Glutamatergic neuron (in vitro differentiated cells): ENCODE measurements at regions not wholly inside any gene's neighbourhood (a gene's known extent, or its start where the extent isn't known, plus 50 kb on each side); places are given as distances from the start of the nearest gene placed in this dataset.

Source experiments
- DNase-seq: peaks from one replicate; pipeline ENCODE4 v3.0.0; 2022
- H3K27ac Mint-ChIP-seq: one replicate; pipeline ENCODE4 v1.8.0; 2020; ENCODE audit warnings: mild to moderate bottlenecking, mixed read lengths, inconsistent platforms; ENCODE audit not compliant: unreplicated experiment
- H3K27me3 Mint-ChIP-seq: one replicate; pipeline ENCODE4 v1.8.0; 2020; ENCODE audit warnings: mild to moderate bottlenecking, moderate library complexity, mixed read lengths, inconsistent platforms; ENCODE audit not compliant: unreplicated experiment
- H3K36me3 Mint-ChIP-seq: one replicate; pipeline ENCODE4 v1.8.0; 2020; ENCODE audit warnings: mild to moderate bottlenecking, mixed read lengths, inconsistent platforms; ENCODE audit not compliant: unreplicated experiment
- H3K4me1 Mint-ChIP-seq: one replicate; pipeline ENCODE4 v1.8.0; 2020; ENCODE audit warnings: mild to moderate bottlenecking, low read depth, mixed read lengths, inconsistent platforms; ENCODE audit not compliant: unreplicated experiment
- H3K4me3 Mint-ChIP-seq: one replicate; pipeline ENCODE4 v1.8.0; 2020; ENCODE audit warnings: mild to moderate bottlenecking, mixed read lengths, inconsistent platforms; ENCODE audit not compliant: unreplicated experiment
- H3K9me3 Mint-ChIP-seq: one replicate; pipeline ENCODE4 v1.8.0; 2020; ENCODE audit warnings: mild to moderate bottlenecking, moderate library complexity, mixed read lengths, inconsistent platforms; ENCODE audit not compliant: unreplicated experiment
- TF ChIP-seq, protein P1 (sequence below): fragments of 200-600 bp; sonication (generic); IDR thresholded peaks from one replicate; pipeline ENCODE4 v1.5.0; 2021; ENCODE audit not compliant: partially characterized antibody, unreplicated experiment

GRCh38 chr16:26658486-26658885, 408.2 kb upstream of the C16orf82 start:
- no peaks in the 10 kb centered on the region for H3K36me3 Mint-ChIP-seq
- no peaks in the 10 kb centered on the region for H3K9me3 Mint-ChIP-seq
- no peak overlapping the region for H3K27ac Mint-ChIP-seq
- no peaks in the 10 kb centered on the region for H3K4me1 Mint-ChIP-seq
- H3K27me3 Mint-ChIP-seq = no peaks in the 10 kb centered on the region
- no peak overlapping the region for H3K4me3 Mint-ChIP-seq
- DNase-seq = no peak
- TF ChIP-seq, protein P1, sequence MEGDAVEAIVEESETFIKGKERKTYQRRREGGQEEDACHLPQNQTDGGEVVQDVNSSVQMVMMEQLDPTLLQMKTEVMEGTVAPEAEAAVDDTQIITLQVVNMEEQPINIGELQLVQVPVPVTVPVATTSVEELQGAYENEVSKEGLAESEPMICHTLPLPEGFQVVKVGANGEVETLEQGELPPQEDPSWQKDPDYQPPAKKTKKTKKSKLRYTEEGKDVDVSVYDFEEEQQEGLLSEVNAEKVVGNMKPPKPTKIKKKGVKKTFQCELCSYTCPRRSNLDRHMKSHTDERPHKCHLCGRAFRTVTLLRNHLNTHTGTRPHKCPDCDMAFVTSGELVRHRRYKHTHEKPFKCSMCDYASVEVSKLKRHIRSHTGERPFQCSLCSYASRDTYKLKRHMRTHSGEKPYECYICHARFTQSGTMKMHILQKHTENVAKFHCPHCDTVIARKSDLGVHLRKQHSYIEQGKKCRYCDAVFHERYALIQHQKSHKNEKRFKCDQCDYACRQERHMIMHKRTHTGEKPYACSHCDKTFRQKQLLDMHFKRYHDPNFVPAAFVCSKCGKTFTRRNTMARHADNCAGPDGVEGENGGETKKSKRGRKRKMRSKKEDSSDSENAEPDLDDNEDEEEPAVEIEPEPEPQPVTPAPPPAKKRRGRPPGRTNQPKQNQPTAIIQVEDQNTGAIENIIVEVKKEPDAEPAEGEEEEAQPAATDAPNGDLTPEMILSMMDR = no peak

DNA sequence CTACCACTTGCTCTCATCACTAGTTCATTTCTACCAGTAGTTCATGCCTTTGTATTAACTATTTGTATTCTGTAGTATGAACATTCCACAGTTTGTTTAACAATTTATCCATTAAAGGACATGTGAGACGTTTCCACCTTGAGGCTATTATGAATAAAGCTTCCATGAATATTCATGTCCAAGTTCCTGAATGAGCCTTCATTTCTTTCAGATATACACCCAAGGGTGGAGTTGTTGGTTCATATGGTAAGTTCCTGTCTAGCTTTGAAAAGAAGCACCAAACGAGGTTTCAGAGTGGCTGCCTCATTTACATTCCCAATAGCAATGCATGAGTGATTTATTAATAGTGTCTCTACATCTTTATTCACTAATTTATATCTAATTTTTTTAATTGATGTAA, 407.8 kb upstream of the C16orf82 start:
- TF ChIP-seq, protein P1 = no peak
- H3K36me3 Mint-ChIP-seq = no peaks in the 10 kb centered on the region

GRCh38 chr16:26664086-26664485, 402.6 kb upstream of the C16orf82 start:
- Mint-ChIP-seq H3K9me3 (peaks cover 5% of the 10 kb centered on the region), H3K4me1 (peaks cover 3% of the 10 kb centered on the region), H3K27me3 (peaks cover 2% of the 10 kb centered on the region), H3K4me3 (no peak overlapping the region), H3K27ac (no peak overlapping the region), H3K36me3 (peaks cover 7% of the 10 kb centered on the region)
- DNase-seq = no peak
- TF ChIP-seq, protein P1 = no peak

More for the DNA sequence above, 407.8 kb upstream of the C16orf82 start:
- peaks cover 2% of the 10 kb centered on the region for H3K9me3 Mint-ChIP-seq
- DNase-seq = no peak
- no peak overlapping the region for H3K27ac Mint-ChIP-seq
- H3K27me3 Mint-ChIP-seq = no peaks in the 10 kb centered on the region
- no peaks in the 10 kb centered on the region for H3K4me1 Mint-ChIP-seq
- no peak overlapping the region for H3K4me3 Mint-ChIP-seq

GRCh38 chr16:26665166-26665939, 401.4 kb upstream of the C16orf82 start:
- no peak for DNase-seq
- TF ChIP-seq, protein P1 = no peak
- Mint-ChIP-seq H3K36me3 (peaks cover 7% of the 10 kb centered on the region), H3K4me3 (no peak overlapping the region), H3K27me3 (peaks cover 2% of the 10 kb centered on the region), H3K27ac (no peak overlapping the region), H3K4me1 (peaks cover 3% of the 10 kb centered on the region), H3K9me3 (peaks cover 7% of the 10 kb centered on the region)

DNA sequence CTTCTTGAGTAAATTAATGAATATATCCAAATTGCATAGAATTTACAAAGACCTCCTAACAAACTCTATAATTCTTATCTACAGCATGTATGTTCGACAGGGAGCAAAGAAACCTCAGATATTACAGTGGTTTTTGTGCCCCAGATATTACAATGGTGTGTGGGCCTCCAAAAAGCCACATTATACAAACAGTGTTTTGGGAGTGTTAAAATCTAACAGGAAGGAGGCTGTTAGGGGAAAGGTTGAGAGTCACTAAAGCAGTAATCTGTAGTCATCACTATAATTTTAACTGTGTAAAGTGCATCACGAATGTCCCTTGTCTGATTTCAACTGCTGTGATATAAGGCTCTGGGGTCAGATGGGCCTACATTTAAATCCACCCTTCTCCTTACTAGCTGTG, 400.2 kb upstream of the C16orf82 start:
- peaks cover 2% of the 10 kb centered on the region for H3K27me3 Mint-ChIP-seq
- no peak for DNase-seq
- H3K36me3 Mint-ChIP-seq = peaks cover 12% of the 10 kb centered on the region
- peaks cover 7% of the 10 kb centered on the region for H3K9me3 Mint-ChIP-seq
- peaks cover 3% of the 10 kb centered on the region for H3K4me1 Mint-ChIP-seq
- H3K27ac Mint-ChIP-seq = no peak overlapping the region
- TF ChIP-seq, protein P1 = no peak
- no peak overlapping the region for H3K4me3 Mint-ChIP-seq
